ENCODE measurements at regions not wholly inside any gene's neighbourhood (a gene's known extent, or its start where the extent isn't known, plus 50 kb on each side); places are given as distances from the start of the nearest gene placed in this dataset.

- no peak for DNase-seq
These were observed 71.6 kb upstream of the CLCN4 start for GRCh38 chrX:10085223-10085622.

- DNase-seq, result no peak
These were observed 70.1 kb upstream of the CLCN4 start for GRCh38 chrX:10086676-10087075.

GRCh38 chrX:10087391-10087790 is 69.4 kb upstream of the CLCN4 start:
- DNase-seq, result no peak

GRCh38 chrX:10089378-10089795 is 67.4 kb upstream of the CLCN4 start:
- no peak for DNase-seq

GRCh38 chrX:10090319-10090718 is 66.5 kb upstream of the CLCN4 start:
- DNase-seq, result no peak

GRCh38 chrX:10095246-10095645 is 61.5 kb upstream of the CLCN4 start:
- DNase-seq, result no peak

- no peak for DNase-seq
These were observed 60.9 kb upstream of the CLCN4 start for GRCh38 chrX:10095698-10096432.

- DNase-seq, result no peak
These were observed 58.5 kb upstream of the CLCN4 start for GRCh38 chrX:10098270-10098713.

- DNase-seq, result no peak
These were observed 57.4 kb upstream of the CLCN4 start for GRCh38 chrX:10099411-10099810.

GRCh38 chrX:10101269-10101668 is 55.5 kb upstream of the CLCN4 start:
- DNase-seq, result no peak

GRCh38 chrX:10102046-10102704 is 54.6 kb upstream of the CLCN4 start:
- no peak for DNase-seq

GRCh38 chrX:10103023-10103422 is 53.8 kb upstream of the CLCN4 start:
- DNase-seq, result no peak

GRCh38 chrX:10104958-10105658 is 51.7 kb upstream of the CLCN4 start:
- no peak for DNase-seq

GRCh38 chrX:10106806-10107205 is 50.0 kb upstream of the CLCN4 start:
- DNase-seq, result no peak
